Gastrocnemius medialis (tissue), 4 donors: ENCODE measurements at regions not wholly inside any gene's neighbourhood (a gene's known extent, or its start where the extent isn't known, plus 50 kb on each side); places are given as distances from the start of the nearest gene placed in this dataset.

ENCODE experiments used
- CTCF ChIP-seq, 5 experiments: fragments of 450-650 bp in 3 of 5; fragments of 200-600 bp in 2 of 5; sonication (generic) in 2 of 5; IDR thresholded peaks in 4 of 5; conservative IDR thresholded peaks in 1 of 5; 1 replicate in 4 of 5; 2 replicates in 1 of 5; pipeline ENCODE4 v1.5.1; 2016 to 2019; ENCODE audit warnings: antibody characterized with exemption in 5 of 5, mild to moderate bottlenecking in 3 of 5, moderate library complexity in 3 of 5
- POLR2A ChIP-seq, 2 donors: fragments of 450-650 bp; IDR thresholded peaks; one replicate each; pipeline ENCODE4 v1.6.1; 2017; ENCODE audit warnings: antibody characterized with exemption in 2 of 2, mild to moderate bottlenecking in 2 of 2, moderate library complexity in 2 of 2

DNA sequence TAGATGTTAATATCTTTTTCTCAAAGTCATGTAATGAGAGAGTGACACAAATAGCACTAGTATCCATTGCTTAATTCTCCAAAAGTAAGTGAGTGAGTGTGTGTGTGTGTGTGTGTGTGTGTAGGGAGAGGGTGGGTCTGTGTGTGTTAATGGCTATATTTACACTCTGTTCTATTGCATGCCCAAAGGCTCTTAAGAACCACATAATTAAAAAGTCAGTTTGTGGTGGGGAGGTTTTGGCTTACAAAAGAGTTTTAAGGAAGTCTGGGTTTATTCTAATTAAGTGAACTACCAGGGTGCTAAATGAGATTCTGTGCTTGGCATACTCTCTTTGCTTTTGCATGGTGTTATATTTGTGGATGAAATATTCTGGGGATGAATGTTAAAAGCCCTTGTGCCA is 1897.6 kb upstream of the FLRT2 start:
- TF ChIP-seq CTCF (IDR thresholded peaks at IDR 0.05 in 4 of 5, conservative IDR thresholded peaks at IDR 0.05 in 1 of 5) = no peak
- no peak for TF ChIP-seq POLR2A (IDR thresholded peaks at IDR 0.05)
